T-helper 2 cell (primary cell): ENCODE measurements at regions not wholly inside any gene's neighbourhood (a gene's known extent, or its start where the extent isn't known, plus 50 kb on each side); places are given as distances from the start of the nearest gene placed in this dataset.

Experiments used
- DNase-seq, 5 experiments: peaks; one replicate each; pipeline versions ENCODE4 v3.0.0 to v3.0.0-alpha.2; 2012 to 2022

DNA sequence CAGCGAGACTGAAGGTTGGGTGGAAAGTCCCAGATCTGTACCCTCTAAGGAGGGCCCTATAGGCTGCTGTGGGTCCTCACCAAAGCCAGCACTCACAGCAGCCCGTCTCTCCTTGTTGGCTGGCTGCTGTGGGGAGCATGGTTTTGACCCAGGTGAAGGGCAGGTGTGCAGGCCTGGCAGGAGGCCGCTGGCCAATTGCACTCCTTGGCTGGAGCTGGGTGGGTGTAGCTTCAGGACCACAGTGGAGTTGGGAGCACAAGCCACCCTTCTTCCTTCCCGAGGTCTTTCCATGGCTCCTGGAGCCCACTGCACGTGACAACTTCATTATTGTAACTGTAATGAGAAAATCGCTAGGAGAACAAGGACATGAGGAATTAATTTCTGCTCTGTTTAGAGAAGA, 287.7 kb upstream of the FOXQ1 start:
- DNase-seq, result no peak

DNA sequence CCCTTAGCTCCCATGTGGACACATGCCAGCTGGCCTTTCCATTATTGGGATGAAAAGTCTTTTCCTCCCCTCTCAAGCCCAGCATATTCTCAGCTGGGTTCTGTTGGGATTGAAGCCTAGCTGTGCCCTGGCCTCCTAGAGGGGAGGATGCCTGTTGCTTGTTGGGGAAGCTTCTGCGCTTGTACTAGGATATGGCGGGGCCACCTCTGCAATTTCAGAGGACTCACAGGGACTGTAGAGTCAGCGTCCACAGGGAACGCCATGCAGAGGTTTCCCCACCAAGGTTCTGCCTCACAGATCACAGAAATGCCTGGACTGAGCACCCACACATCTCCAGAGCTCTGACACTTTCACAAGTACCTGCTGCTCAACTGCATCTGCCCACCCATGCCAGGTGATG, 288.7 kb upstream of the FOXQ1 start:
- no peak for DNase-seq

DNA sequence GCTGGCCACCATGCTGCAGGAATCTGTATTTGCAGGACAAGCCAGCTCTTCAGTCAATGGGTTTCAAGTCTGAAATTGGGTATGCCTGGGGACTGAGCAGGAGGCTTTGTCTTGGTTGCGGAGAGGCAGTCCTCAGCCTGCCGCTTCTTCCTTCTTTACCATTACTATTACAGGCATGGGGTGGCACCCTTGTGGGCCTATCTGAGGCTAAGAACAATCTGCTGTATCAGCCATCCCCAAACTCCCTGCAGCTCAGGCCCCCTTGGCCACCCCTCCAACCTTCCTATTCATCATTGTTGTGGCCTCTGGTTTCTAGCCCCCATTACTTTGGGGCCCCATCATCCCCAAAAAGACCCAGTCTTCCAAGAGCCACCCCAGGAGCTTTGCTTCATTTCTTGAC, 289.2 kb upstream of the FOXQ1 start:
- DNase-seq, result no peak

DNA sequence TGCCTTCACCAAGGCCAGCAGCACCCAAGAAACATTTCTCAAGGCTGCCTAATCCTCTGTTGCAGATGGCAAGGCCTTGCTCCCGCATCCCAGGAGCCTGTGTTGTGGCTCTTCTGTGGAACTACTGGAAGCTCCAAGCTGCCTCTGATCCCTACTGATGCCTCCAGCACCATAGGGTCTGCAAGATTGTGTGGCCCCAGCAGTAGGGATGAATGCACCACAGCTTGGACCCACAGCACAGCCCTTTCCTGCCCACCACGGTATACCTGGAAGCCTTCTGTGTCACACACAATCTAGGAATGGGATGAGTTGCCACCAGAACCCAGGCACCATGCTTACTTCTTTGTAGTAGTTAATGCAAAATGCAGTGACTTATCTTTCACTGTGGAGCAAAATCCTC, 291.1 kb upstream of the FOXQ1 start:
- DNase-seq, result no peak

DNA sequence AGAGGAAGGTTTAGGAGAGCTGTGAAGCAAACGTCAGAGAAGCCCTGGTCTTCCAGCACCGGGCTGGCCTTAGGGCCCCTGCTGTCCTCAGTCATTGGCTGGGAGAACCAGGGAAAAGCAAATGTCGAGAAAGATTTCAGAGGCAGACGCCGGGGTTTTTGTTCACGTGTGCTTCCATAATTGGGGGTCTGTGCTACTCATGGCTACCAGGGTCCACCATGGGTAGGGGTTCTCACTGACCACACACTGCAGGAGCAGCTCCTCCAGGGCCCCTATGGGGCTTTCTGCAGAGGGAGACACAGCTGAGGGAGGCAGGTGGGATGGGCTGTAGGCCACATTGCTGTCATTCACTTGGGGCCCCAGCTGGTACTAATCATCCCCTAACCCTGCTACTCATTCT, 291.8 kb upstream of the FOXQ1 start:
- DNase-seq, result no peak

DNA sequence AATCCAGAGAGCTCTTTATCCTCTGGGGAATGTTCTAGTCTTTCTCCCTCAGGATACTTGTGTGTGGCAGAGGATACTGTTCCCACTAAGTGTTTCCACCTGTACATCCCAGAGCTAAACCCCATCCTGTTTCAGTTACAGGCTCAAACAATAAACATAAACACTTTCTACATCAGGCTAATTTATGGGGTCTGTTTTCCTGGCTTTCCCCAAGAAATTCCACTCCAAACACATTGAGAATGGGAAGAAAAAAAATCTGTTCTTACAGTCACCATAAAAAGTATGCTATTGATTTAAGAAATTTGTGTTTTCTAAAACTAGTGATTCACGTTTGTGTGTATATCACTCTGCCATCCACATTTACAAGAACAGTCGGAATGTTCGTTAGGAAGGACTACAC, 293.9 kb upstream of the FOXQ1 start:
- DNase-seq, result no peak

DNA sequence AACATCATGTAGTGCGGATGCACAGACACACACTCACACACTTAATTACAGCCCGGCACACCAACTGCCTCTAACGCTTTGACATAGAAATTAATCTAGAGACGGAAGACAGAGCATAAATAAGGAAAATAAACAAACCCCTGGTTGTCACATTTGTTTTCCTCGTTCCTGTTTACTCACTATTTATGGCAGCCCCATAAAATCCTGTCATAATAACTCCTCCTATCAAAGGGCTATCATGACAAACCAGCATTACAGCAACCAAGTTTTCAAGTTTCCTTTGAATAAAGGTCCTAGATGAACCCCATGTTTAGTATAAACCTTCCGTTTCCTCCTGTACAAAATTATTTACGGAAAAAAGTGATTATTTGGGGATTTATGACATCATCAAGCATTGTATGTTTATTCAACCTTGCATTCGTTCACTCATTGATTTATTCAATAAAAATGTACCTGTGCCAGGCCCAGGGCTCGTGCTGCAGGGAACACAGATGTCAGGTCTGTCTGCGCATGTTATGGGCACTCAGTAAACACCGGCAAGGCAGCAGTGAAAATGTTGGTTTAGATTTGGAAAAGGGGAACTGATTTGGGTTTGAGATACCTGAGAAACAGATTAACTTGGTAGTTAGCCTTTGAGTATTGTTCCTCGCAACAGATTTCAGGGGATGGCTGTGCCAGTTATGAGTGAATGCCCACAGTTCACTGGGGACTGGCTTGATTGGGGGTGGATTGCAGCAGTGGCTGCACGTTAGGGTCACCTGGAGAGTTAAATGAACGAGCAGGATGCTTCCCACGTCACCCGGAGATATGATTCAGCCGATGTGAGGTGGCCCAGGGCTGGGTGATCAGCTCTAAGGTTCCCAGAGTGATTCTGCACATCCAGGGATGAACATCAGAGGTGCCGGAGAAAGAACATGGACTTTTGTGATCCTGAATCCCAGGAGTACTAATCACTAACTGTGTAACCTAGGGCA, 295.3 kb upstream of the FOXQ1 start:
- DNase-seq, result no peak

DNA sequence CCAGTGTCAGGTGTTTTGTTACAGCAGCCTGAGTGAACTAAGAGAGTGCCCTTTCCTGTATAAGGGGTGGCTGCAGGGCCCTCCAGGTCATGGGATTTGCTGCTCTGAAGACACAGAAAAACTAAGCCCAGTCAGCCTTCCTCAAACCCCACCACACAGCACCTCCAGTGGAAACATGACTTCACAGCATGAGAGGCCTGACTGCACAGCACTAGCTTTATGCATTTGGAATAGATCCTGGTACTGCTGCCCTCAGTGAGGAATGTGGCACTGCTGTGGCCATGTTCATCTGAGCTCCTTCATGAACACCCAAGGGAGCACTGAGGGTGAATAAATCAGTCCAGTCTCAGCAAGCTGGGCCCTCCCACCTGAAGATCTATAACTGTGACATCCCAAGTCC, 296.1 kb upstream of the FOXQ1 start:
- DNase-seq, result no peak

DNA sequence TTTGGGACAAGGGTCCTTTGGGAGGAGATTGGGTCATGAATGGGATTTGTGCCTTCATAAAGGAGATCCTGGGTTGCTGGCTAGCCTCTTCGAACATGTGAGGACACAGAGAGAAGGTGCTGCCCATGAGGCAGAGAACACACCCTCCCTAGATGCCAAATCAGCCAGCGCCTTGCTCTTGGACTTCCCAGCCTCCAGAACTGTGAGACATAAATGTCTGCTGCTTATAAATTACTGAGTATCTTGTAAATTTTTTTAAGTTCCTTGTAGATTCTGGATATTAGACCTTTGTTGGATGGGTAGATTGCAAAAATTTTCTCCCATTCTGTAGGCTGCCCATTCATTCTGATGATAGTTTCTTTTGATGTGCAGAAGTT, 297.5 kb upstream of the FOXQ1 start:
- DNase-seq, result no peak

DNA sequence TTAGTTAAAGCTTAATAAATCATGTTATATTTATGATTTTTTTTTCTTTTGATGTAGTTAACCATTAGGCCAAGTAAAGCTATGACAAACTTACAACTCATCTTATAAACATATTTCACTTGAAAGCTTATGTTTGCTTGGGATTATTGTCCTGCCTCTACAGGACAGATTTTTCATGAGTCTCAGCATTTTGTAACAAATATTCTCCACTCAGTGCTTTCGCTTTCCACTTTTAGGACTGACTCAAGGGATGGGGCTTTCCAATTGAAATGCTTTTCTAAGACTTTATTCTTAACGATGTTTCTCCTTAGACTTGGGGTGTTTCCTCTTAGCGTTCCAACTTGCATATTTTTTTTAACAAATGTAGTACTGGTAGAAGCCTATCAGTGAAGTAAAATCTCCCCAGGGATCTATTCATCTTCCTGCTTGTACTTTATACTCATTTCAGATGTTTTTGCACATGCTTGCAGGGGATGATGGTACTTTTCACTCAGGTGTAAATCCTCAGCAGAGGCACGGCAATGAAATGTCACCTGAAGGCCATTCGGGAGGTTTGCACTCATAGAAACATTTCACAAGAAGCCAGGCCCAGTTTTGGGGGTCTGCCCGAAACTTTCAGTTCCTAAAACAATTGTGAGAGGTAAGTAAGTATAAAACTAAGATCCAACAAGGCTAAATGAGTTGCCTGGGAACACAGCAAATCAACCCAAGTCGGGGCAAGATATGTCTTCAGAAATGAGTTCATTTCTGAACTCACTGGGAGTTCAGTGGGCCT, 298.1 kb upstream of the FOXQ1 start:
- DNase-seq, result no peak

DNA sequence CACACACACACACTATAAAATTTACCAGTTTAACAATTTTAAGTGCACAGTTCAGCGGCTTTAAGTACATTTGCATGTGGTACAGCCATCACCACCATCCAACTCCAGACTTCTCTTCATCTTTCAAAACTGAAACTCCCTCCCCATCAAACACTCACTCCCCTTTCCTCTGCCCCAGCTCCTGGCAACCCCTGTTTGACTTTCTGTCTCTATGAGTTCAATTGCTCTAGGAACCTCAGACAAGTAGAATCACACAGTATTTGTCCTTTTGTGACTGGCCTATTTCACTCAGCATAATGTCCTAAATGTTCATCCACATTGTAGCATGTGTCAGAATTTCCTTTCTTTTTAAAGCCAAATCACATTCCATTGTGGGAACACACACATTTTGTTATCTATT, 302.8 kb upstream of the FOXQ1 start:
- DNase-seq, result no peak

DNA sequence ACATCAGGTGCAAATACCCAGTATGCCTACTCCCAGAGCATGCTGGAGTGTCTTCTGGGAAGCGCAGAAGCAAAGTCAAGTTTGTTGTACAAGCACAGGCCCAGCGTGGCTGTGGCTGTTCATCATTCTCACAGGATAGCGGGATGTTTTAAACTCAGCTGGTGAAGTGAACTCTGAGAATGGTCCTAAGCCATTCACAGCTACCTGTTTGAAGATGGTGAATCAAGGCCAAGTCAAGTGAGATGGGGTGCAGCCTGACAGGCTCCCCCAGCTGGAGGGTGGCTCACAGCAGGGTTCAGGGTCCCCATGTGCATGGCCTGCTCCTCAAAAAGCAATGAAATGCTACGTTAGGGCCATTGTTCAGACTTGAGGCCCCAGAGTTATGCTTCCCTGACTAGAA, 304.7 kb upstream of the FOXQ1 start:
- DNase-seq, result no peak

DNA sequence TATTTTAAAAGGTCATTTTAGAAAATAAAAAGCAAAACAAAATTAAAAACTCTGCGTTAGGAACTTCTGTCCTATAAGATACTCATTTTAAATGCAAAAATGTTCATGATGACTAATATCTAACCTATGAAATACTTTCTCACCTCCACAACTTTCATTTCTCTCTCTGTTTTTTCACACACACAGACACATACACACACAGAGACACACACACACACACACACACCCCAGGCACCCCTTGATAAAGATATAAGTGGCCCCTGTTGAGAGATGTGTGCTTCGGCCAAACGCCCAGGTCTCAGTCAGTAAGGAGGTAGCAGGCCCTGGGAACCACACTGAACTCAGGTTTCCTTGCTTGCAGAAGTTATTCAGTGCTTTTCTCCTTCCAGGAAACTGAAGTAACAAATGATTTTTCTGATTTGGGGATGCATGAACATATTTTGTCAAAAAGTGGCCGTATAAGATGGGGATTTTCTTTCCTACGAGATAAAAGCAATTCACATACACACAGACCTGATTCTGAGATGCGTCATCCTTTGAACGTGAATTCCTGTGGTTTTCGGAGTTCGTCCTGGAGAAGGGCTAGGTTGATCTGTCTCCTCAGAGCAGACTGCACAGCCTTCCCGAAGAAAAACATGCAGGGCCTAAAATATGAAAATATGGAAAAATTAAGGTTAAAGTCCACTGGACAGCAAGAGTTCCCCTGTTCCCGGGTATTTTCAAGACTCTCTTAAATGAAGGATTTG, 306.8 kb upstream of the FOXQ1 start:
- no peak for DNase-seq

DNA sequence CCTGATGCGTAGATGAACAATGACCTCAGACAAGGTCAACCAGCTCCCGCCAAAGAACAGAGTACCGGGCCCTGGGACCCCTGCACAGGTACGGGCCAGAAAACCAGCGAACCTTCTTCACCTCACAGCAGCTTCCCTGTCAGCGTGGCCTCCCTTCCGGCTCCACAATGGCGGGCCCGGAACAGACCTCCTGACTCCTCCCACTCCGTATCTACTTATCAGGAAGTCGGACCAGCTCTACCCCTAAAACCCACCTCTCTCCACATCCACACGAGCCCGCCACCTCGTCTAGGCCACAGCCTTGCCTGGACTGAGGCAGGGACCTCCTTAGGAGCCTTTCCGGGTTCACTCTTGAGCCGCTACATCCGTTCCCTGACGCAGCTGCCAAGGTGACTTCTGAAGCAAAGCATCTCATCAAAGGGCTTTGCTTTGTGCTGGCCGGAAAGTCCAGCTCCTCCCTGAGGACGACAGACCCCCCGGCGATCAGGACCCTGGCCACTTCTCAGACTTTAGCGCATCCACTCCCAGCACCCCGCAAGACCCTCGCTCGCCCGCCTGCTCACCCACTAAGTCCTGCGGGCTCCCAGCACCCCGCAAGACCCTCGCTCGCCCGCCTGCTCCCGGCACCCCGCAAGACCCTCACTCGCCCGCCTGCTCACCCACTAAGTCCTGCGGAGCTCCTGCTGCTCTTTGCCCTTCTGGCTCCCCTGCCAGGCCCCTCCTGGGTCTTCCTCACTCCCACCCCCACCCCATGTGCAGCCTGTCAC, 308.3 kb upstream of the FOXQ1 start:
- DNase-seq, result no peak

DNA sequence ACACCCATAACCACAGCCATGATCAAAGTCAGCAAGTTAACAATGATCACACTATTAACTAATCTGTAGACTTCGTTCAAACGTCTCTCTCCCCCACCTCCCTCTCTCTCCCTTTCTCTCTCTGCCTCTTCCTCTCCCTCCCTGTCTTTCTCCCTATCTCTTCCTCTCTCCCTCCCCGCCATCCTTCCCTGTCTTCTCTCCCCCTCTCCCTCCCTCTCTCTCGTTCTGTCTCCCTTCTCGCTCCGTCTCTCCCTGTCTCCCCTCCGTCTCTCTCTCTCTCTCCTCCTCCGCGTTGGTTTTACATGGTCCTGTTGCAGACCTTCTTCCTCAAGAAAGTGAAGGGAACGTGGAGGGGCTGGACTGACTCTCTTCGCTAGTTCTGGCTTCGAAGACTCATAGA, 308.9 kb upstream of the FOXQ1 start:
- DNase-seq, result no peak

DNA sequence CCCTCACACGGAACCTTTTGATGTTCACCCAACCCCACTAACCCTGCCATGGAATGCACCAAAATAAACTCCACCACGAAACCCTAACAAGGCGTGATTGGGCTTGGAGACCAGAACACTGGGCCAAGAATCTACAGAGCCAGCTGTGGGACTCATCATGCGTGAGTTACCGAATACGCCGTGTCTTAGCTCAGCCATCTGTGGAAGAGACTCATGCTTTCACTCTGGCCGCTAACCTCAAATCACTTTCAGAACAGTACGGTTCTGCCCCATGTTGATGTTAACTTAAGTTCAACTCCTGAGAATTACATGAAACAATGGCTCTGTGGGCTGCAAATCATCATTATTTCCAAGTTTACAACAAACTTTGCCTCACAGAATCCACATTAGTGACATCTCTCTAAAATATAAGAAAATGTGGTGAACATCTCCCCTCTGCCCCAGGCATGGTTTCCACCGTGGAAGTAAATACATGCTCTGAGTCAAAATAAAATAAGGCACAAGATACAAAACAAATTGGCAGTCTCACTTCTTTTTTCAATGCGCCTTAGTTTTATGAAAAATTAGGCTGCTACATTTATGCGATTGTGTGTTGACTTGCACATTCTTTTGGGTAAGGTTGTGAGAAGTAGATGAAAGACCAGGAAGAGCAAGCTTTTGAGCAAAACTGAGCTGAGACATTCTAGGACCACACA, 308.9 kb upstream of the EXOC2 start:
- DNase-seq, result no peak

DNA sequence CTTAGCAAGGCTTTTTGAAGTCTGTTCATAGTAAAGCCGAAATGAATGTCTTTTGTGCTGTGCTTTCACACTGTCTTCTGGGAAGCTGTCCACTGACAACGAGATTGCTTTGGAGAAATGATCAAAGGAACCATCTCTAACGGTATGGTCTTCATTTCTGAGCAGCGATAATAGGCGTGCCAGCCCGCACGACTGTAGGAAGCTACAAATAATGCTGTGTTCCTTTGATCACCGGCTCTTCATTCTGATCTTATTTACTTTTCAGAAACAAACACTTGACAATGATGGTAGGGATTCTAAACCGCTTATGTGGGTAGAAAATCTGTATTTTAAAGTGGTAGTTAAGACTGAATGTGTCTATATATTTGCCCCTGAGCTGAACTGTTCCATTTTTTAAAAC, 306.6 kb upstream of the EXOC2 start:
- no peak for DNase-seq

DNA sequence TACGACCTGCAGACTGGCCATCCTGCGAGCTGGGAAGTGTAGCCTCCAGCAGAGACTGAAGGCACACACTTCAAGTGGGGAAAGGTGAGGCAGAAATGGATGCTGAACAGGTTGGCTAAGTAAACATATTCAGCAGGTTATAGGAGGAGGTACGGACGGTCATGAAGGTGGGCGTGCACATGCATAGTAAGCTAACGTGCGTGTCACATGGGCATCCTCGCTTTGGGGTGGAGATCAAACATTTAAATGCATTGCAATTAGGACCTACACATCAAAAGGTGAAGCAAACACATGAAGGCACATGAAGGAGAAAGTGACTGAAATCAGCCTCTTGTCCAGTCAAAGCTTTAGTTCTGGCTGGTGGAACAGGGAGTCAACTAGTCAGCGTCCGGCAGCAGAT, 305.6 kb upstream of the EXOC2 start:
- DNase-seq, result no peak

DNA sequence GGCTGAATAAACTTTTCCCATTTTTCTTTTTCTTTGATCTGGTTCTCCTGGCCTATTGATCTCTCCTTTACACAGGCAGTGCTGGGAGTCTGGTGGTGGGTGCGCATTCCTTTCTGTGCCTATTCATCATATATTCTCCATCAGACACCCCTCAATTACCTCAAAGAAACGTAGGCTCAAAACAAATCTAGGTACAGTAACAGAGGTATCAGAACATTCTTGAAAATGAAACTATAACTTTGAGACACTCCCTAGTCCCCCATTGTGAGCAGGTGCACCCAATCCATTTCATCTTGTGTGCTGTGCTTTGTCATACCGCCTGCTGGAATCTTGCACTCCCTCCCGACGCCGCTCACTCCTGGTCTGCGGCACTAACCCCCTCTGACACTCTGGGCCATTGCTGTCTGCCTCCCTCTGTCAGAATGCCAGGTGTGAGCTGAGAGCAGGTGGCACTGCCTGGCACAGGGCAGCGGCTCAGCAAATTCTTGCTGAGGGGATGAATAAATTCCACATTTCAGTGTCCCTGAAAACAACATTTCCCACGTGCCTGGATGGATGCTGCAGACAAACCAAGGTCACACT, 303.4 kb upstream of the EXOC2 start:
- DNase-seq, result no peak

DNA sequence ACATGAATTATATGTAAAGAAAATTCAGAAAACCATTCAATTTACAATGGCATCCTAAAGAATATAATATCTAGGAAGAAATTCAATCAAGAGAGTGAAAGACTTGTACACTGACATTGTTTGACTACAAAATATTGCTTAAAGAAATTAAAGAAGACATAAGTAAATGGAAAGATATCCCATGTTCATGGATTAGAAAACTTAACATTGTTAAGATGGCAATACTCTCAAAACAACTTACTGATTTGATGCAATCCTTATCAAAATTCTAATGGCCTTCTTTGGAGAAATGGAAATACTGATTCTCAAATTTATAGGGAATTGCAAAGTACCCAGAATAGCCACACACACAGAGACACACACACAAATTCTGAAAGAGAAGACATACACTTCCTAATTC, 298.3 kb upstream of the EXOC2 start:
- DNase-seq, result no peak

DNA sequence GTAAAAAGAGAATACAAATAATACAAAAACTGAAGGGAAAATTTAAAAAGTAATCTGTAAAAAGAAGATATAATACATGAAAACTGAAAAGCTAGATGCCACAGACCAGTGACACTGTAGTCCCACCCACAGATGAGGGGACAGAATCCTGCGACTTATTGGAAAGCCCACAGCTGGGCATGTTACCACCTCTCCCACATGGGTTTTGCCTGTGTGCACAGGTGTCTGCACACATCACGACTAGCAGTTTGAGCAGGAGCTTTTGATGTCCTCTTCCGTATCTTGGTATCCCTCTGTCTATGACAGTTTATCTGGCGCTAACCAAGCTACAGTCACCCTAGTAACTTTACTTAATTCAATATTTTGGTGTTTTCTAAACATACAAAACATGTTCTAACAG, 291.1 kb upstream of the EXOC2 start:
- no peak for DNase-seq
